GM12873 (cell line): ENCODE measurements at regions not wholly inside any gene's neighbourhood (a gene's known extent, or its start where the extent isn't known, plus 50 kb on each side); places are given as distances from the start of the nearest gene placed in this dataset.

Source experiments
- CTCF ChIP-seq: IDR thresholded peaks from 2 replicates; pipeline ENCODE4 v1.5.1; 2012; ENCODE audit warnings: low read depth, mild to moderate bottlenecking, moderate library complexity, low read length, control low read depth; ENCODE audit not compliant: insufficient read depth; ENCODE audit errors: missing control alignments

- TF ChIP-seq CTCF, result no peak
Measured at GRCh38 chr2:192570788-192571187, 376.1 kb upstream of the TMEFF2 start.

- TF ChIP-seq CTCF, result no peak
Measured at GRCh38 chr2:192566863-192567262, 372.1 kb upstream of the TMEFF2 start.

GRCh38 chr2:192560326-192560725 lies 365.6 kb upstream of the TMEFF2 start:
- TF ChIP-seq CTCF, result no peak

GRCh38 chr2:192559587-192559986 lies 364.9 kb upstream of the TMEFF2 start:
- TF ChIP-seq CTCF, result no peak

GRCh38 chr2:192558637-192559036 lies 363.9 kb upstream of the TMEFF2 start:
- TF ChIP-seq CTCF, result no peak

- no peak for TF ChIP-seq CTCF
Measured at GRCh38 chr2:192555740-192556139, 361.0 kb upstream of the TMEFF2 start.

GRCh38 chr2:192551760-192552159 lies 357.0 kb upstream of the TMEFF2 start:
- TF ChIP-seq CTCF, result no peak
